Amniotic epithelial cell (primary cell): ENCODE measurements at regions not wholly inside any gene's neighbourhood (a gene's known extent, or its start where the extent isn't known, plus 50 kb on each side); places are given as distances from the start of the nearest gene placed in this dataset.

Source experiments
- DNase-seq: peaks from one replicate; pipeline ENCODE4 v3.0.0-alpha.2; 2010; ENCODE audit warnings: low read depth

- no peak for DNase-seq
Observed at GRCh38 chr10:56844978-56845529, 484.0 kb upstream of the ZWINT start.

GRCh38 chr10:56836659-56837058, 475.6 kb upstream of the ZWINT start:
- no peak for DNase-seq

- no peak for DNase-seq
Observed at GRCh38 chr10:56831681-56832080, 470.6 kb upstream of the ZWINT start.

- DNase-seq = no peak
Observed at GRCh38 chr10:56823849-56824248, 462.8 kb upstream of the ZWINT start.

GRCh38 chr10:56805022-56805421, 444.0 kb upstream of the ZWINT start:
- DNase-seq = no peak

- DNase-seq = no peak
Observed at GRCh38 chr10:56785292-56785691, 424.2 kb upstream of the ZWINT start.

GRCh38 chr10:56782503-56782902, 421.4 kb upstream of the ZWINT start:
- no peak for DNase-seq

GRCh38 chr10:56771343-56771742, 410.3 kb upstream of the ZWINT start:
- no peak for DNase-seq

- no peak for DNase-seq
Observed at GRCh38 chr10:56763090-56763489, 402.0 kb upstream of the ZWINT start.

GRCh38 chr10:56745490-56745889, 384.4 kb upstream of the ZWINT start:
- no peak for DNase-seq

GRCh38 chr10:56728349-56728748, 367.3 kb upstream of the ZWINT start:
- DNase-seq = no peak

GRCh38 chr10:56722912-56723311, 361.9 kb upstream of the ZWINT start:
- DNase-seq = no peak

GRCh38 chr10:56715262-56715661, 354.2 kb upstream of the ZWINT start:
- no peak for DNase-seq

- no peak for DNase-seq
Observed at GRCh38 chr10:56698506-56698905, 337.4 kb upstream of the ZWINT start.

GRCh38 chr10:56679578-56679977, 318.5 kb upstream of the ZWINT start:
- DNase-seq = no peak

- DNase-seq = no peak
Observed at GRCh38 chr10:56662765-56663447, 301.8 kb upstream of the ZWINT start.

GRCh38 chr10:56653289-56653688, 292.2 kb upstream of the ZWINT start:
- no peak for DNase-seq

- DNase-seq = no peak
Observed at GRCh38 chr10:56646329-56647111, 285.5 kb upstream of the ZWINT start.

GRCh38 chr10:56633876-56634452, 272.9 kb upstream of the ZWINT start:
- no peak for DNase-seq

GRCh38 chr10:56632537-56632936, 271.5 kb upstream of the ZWINT start:
- no peak for DNase-seq

- no peak for DNase-seq
Observed at GRCh38 chr10:56624082-56624481, 263.0 kb upstream of the ZWINT start.

GRCh38 chr10:56623064-56623463, 262.0 kb upstream of the ZWINT start:
- no peak for DNase-seq
